Endodermal cell (in vitro differentiated cells): ENCODE measurements at regions not wholly inside any gene's neighbourhood (a gene's known extent, or its start where the extent isn't known, plus 50 kb on each side); places are given as distances from the start of the nearest gene placed in this dataset.

ENCODE experiments used
- DNase-seq: peaks from one replicate; pipeline ENCODE4 v3.0.0-alpha.2; 2017
- H3K27ac ChIP-seq: 2 replicates; pipeline ENCODE4 v1.5.1; 2013; ENCODE audit warnings: mild to moderate bottlenecking, low read depth, low read length, moderate library complexity
- H3K27me3 ChIP-seq: 2 replicates; pipeline ENCODE4 v1.6.1; 2013; ENCODE audit warnings: mild to moderate bottlenecking, low read length, moderate library complexity; ENCODE audit not compliant: insufficient read depth, control insufficient read depth, poor library complexity, severe bottlenecking
- H3K36me3 ChIP-seq: 2 replicates; pipeline ENCODE4 v1.7.0; 2013; ENCODE audit warnings: mild to moderate bottlenecking, low read length, moderate library complexity; ENCODE audit not compliant: control insufficient read depth, insufficient read depth
- H3K4me1 ChIP-seq: one replicate; pipeline ENCODE4 v1.7.0; 2013; ENCODE audit warnings: low read length; ENCODE audit not compliant: control insufficient read depth, insufficient read depth
- H3K4me3 ChIP-seq: 2 replicates; pipeline ENCODE4 v1.5.1; 2013; ENCODE audit warnings: mild to moderate bottlenecking, low read length, moderate library complexity
- H3K9ac ChIP-seq: 2 replicates; pipeline ENCODE4 v1.6.1; 2013; ENCODE audit warnings: mild to moderate bottlenecking, low read length, moderate library complexity; ENCODE audit not compliant: poor library complexity, severe bottlenecking; ENCODE audit errors: extremely low read depth
- H3K9me3 ChIP-seq: 2 replicates; pipeline ENCODE4 v1.6.1; 2013; ENCODE audit warnings: mild to moderate bottlenecking, low read length, moderate library complexity; ENCODE audit not compliant: control insufficient read depth
- H3K27ac Mint-ChIP-seq: 2 replicates; pipeline ENCODE4 v1.8.0; 2020; ENCODE audit warnings: mixed read lengths
- H3K27me3 Mint-ChIP-seq: 2 replicates; pipeline ENCODE4 v1.8.0; 2021; ENCODE audit warnings: mild to moderate bottlenecking, mixed read lengths; ENCODE audit not compliant: insufficient read depth
- H3K36me3 Mint-ChIP-seq: 2 replicates; pipeline ENCODE4 v1.8.0; 2020; ENCODE audit warnings: low read depth, mixed read lengths
- H3K4me1 Mint-ChIP-seq: 2 replicates; pipeline ENCODE4 v1.8.0; 2020; ENCODE audit warnings: mixed read lengths
- H3K4me3 Mint-ChIP-seq: 2 replicates; pipeline ENCODE4 v1.8.0; 2020; ENCODE audit warnings: mild to moderate bottlenecking, moderate library complexity, mixed read lengths
- H3K9me3 Mint-ChIP-seq: 2 replicates; pipeline ENCODE4 v1.8.0; 2020; ENCODE audit warnings: mild to moderate bottlenecking, mixed read lengths
- CTCF ChIP-seq: fragments of 200-600 bp; sonication (generic); conservative IDR thresholded peaks from 2 replicates; pipeline ENCODE4 v1.5.0; 2021; ENCODE audit warnings: antibody characterized with exemption, mild to moderate bottlenecking
- WGBS, 2 experiments: methylation state at CpG; one replicate each; pipeline versions ENCODE4 v1.1.5 to v1.1.7; 2013; ENCODE audit warnings: missing lambda C conversion rate in 2 of 2, mixed read lengths in 1 of 2; ENCODE audit not compliant: insufficient coverage in 1 of 2, insufficient read length in 1 of 2; 5-methylcytosine and 5-hydroxymethylcytosine counted together

- Histone ChIP-seq H3K4me3 (no peak overlapping the region), H3K36me3 (no peaks in the 10 kb centered on the region), H3K27ac (no peak overlapping the region), H3K9me3 (no peaks in the 10 kb centered on the region), H3K27me3 (peaks cover 7% of the 10 kb centered on the region), H3K9ac (no peak overlapping the region), H3K4me1 (no peaks in the 10 kb centered on the region)
- 76 to 82% methylated on average over 3 of the region's 3 CpGs for WGBS, 2 experiments
- H3K9me3 Mint-ChIP-seq, result no peaks in the 10 kb centered on the region
- H3K4me3 Mint-ChIP-seq, result no peak overlapping the region
- H3K27ac Mint-ChIP-seq, result no peak overlapping the region
- no peak for TF ChIP-seq CTCF
- no peak for DNase-seq
- H3K27me3 Mint-ChIP-seq, result peaks cover 1% of the 10 kb centered on the region
- H3K4me1 Mint-ChIP-seq, result peaks cover 6% of the 10 kb centered on the region
- no peaks in the 10 kb centered on the region for H3K36me3 Mint-ChIP-seq
Measured at GRCh38 chr13:50361282-50361681, 346.0 kb downstream of the KCNRG start.

GRCh38 chr13:50365408-50366391 is 350.5 kb downstream of the KCNRG start:
- Histone ChIP-seq H3K4me3 (no peak overlapping the region), H3K36me3 (no peaks in the 10 kb centered on the region), H3K4me1 (no peaks in the 10 kb centered on the region), H3K9me3 (no peaks in the 10 kb centered on the region), H3K27me3 (peaks cover 7% of the 10 kb centered on the region), H3K27ac (no peak overlapping the region), H3K9ac (no peak overlapping the region)
- no peaks in the 10 kb centered on the region for H3K36me3 Mint-ChIP-seq
- no peak overlapping the region for H3K27ac Mint-ChIP-seq
- peaks cover 9% of the 10 kb centered on the region for H3K4me1 Mint-ChIP-seq
- DNase-seq, result no peak
- no peaks in the 10 kb centered on the region for H3K9me3 Mint-ChIP-seq
- H3K27me3 Mint-ChIP-seq, result peaks cover 2% of the 10 kb centered on the region
- WGBS, 2 experiments, result 90 to 96% methylated on average over 8 to 10 of the region's 10 CpGs
- TF ChIP-seq CTCF, result no peak
- H3K4me3 Mint-ChIP-seq, result no peak overlapping the region

GRCh38 chr13:50366488-50367174 is 351.4 kb downstream of the KCNRG start:
- Histone ChIP-seq H3K4me1 (no peaks in the 10 kb centered on the region), H3K36me3 (no peaks in the 10 kb centered on the region), H3K27me3 (peaks cover under 1% of the 10 kb centered on the region), H3K4me3 (no peak overlapping the region), H3K9me3 (no peaks in the 10 kb centered on the region), H3K9ac (no peak overlapping the region), H3K27ac (no peak overlapping the region)
- peaks cover 9% of the 10 kb centered on the region for H3K4me1 Mint-ChIP-seq
- WGBS, 2 experiments, result 91 to 100% methylated on average over 4 to 6 of the region's 6 CpGs
- no peaks in the 10 kb centered on the region for H3K9me3 Mint-ChIP-seq
- H3K27ac Mint-ChIP-seq, result no peak overlapping the region
- no peak for DNase-seq
- peaks cover 4% of the 10 kb centered on the region for H3K27me3 Mint-ChIP-seq
- no peak overlapping the region for H3K4me3 Mint-ChIP-seq
- no peak for TF ChIP-seq CTCF
- H3K36me3 Mint-ChIP-seq, result no peaks in the 10 kb centered on the region
